ENCODE measurements at regions not wholly inside any gene's neighbourhood (a gene's known extent, or its start where the extent isn't known, plus 50 kb on each side); places are given as distances from the start of the nearest gene placed in this dataset.

- no peaks in the 10 kb centered on the region for H3F3A ChIP-seq (ENCODE audit: insufficient read depth, low read length, poor library complexity, severe bottlenecking)
- H3K9me3 ChIP-seq (ENCODE audit: low read length), result no peaks in the 10 kb centered on the region
- H3K36me3 ChIP-seq (ENCODE audit: insufficient read depth, low read length), result no peaks in the 10 kb centered on the region
- H3K27me3 ChIP-seq (ENCODE audit: insufficient read depth, low read depth, low read length), result no peaks in the 10 kb centered on the region
- H2AFZ ChIP-seq (ENCODE audit: low read depth, low read length), result no peak overlapping the region
- no peaks in the 10 kb centered on the region for H3K9me2 ChIP-seq (ENCODE audit: insufficient read depth, low read length)
- H3K9ac ChIP-seq (ENCODE audit: low read length), result no peak overlapping the region
- H3K27ac ChIP-seq (ENCODE audit: low read length), result no peak overlapping the region
- H3K79me2 ChIP-seq (replicated peaks; ENCODE audit: insufficient read depth, low read length), result no peaks in the 10 kb centered on the region
- TF ChIP-seq SMC3 (conservative IDR thresholded peaks at IDR 0.05; ENCODE audit: poor library complexity) (peak; percentile 93), RAD21 (conservative IDR thresholded peaks at IDR 0.05) (peak; percentile 92), CTCF (IDR thresholded peaks at IDR 0.05; ENCODE audit: poor library complexity, severe bottlenecking) (peak; percentile 85), EP300 (conservative IDR thresholded peaks at IDR 0.05; ENCODE audit: poor library complexity, severe bottlenecking) (no peak), MXI1 (conservative IDR thresholded peaks at IDR 0.05; ENCODE audit: poor library complexity, severe bottlenecking) (peak; percentile 17)
- H4K20me1 ChIP-seq (ENCODE audit: insufficient read depth), result no peaks in the 10 kb centered on the region
- H3K4me2 ChIP-seq (ENCODE audit: low read length), result no peak overlapping the region
- peak overlapping the region; percentile 37 for H3K4me3 ChIP-seq (ENCODE audit: low read length)
Measured at GRCh38 chrX:69222103-69223090, 57.1 kb upstream of the PJA1 start.

- no peaks in the 10 kb centered on the region for H3K9me2 ChIP-seq (ENCODE audit: insufficient read depth, low read length)
- H3K9ac ChIP-seq (ENCODE audit: low read length), result peak overlapping the region; percentile 3
- H2AFZ ChIP-seq (ENCODE audit: low read depth, low read length), result no peak overlapping the region
- H3K36me3 ChIP-seq (ENCODE audit: insufficient read depth, low read length), result no peaks in the 10 kb centered on the region
- H3F3A ChIP-seq (ENCODE audit: insufficient read depth, low read length, poor library complexity, severe bottlenecking), result no peaks in the 10 kb centered on the region
- no peak overlapping the region for H3K27ac ChIP-seq (ENCODE audit: low read length)
- no peaks in the 10 kb centered on the region for H3K9me3 ChIP-seq (ENCODE audit: low read length)
- H3K27me3 ChIP-seq (ENCODE audit: insufficient read depth, low read depth, low read length), result no peaks in the 10 kb centered on the region
- H3K4me2 ChIP-seq (ENCODE audit: low read length), result no peak overlapping the region
- H3K79me2 ChIP-seq (replicated peaks; ENCODE audit: insufficient read depth, low read length), result no peaks in the 10 kb centered on the region
- H3K4me3 ChIP-seq (ENCODE audit: low read length), result peak overlapping the region; percentile 37
- TF ChIP-seq EZH2 (IDR thresholded peaks at IDR 0.05; ENCODE audit: borderline replicate concordance, insufficient read depth, low read length, poor library complexity, severe bottlenecking) (no peak), REST (IDR thresholded peaks at IDR 0.05; ENCODE audit: borderline replicate concordance) (no peak), TAF1 (IDR thresholded peaks at IDR 0.05; ENCODE audit: low read depth) (no peak), SMC3 (conservative IDR thresholded peaks at IDR 0.05; ENCODE audit: poor library complexity) (no peak), CTCF (IDR thresholded peaks at IDR 0.05; ENCODE audit: poor library complexity, severe bottlenecking) (no peak), EP300 (conservative IDR thresholded peaks at IDR 0.05; ENCODE audit: poor library complexity, severe bottlenecking) (no peak), MXI1 (conservative IDR thresholded peaks at IDR 0.05; ENCODE audit: poor library complexity, severe bottlenecking) (no peak), RAD21 (conservative IDR thresholded peaks at IDR 0.05) (no peak), POLR2AphosphoS5 (IDR thresholded peaks at IDR 0.05) (no peak)
- no peaks in the 10 kb centered on the region for H4K20me1 ChIP-seq (ENCODE audit: insufficient read depth)
Measured at GRCh38 chrX:69221239-69222102, 56.2 kb upstream of the PJA1 start.
